ENCODE measurements at regions not wholly inside any gene's neighbourhood (a gene's known extent, or its start where the extent isn't known, plus 50 kb on each side); places are given as distances from the start of the nearest gene placed in this dataset.

DNA sequence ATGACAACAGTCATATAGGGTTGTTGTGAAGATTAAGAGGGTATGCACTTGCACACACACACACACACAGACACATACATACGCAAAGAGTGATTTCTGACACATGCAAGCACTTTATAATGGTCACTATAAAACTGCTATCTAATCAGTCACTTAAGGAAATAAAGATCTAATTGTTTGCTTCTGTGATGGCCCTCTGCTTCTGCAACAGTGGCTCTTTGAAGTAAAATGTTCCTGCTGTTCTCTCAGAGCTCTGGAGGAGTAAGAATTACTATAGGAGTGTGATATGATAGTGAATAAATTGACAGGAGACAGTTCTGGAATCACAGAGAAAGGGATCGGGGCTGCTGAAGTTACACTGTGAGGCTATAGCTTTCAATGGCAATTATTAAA is 494.5 kb upstream of the B3GALT2 start:
- Histone ChIP-seq H3K27ac (ENCODE audit: low read depth, low read length, poor library complexity, severe bottlenecking) (no peak overlapping the region), H3K36me3 (ENCODE audit: insufficient read depth, low read length) (no peaks in the 10 kb centered on the region), H3K4me2 (ENCODE audit: low read length) (no peak overlapping the region), H3K4me3 (ENCODE audit: low read depth, low read length, poor library complexity, severe bottlenecking) (no peak overlapping the region), H3K79me2 (ENCODE audit: insufficient read depth, low read depth, low read length) (no peaks in the 10 kb centered on the region), H4K20me1 (ENCODE audit: insufficient read depth, low read length) (no peaks in the 10 kb centered on the region), H3K9me3 (ENCODE audit: low read length) (no peaks in the 10 kb centered on the region), H2AFZ (ENCODE audit: low read length) (no peak overlapping the region), H3K4me1 (ENCODE audit: insufficient read depth, low read length, poor library complexity, severe bottlenecking) (no peaks in the 10 kb centered on the region), H3K9me2 (ENCODE audit: insufficient read depth, low read length) (no peaks in the 10 kb centered on the region)
- TF ChIP-seq, protein P1, sequence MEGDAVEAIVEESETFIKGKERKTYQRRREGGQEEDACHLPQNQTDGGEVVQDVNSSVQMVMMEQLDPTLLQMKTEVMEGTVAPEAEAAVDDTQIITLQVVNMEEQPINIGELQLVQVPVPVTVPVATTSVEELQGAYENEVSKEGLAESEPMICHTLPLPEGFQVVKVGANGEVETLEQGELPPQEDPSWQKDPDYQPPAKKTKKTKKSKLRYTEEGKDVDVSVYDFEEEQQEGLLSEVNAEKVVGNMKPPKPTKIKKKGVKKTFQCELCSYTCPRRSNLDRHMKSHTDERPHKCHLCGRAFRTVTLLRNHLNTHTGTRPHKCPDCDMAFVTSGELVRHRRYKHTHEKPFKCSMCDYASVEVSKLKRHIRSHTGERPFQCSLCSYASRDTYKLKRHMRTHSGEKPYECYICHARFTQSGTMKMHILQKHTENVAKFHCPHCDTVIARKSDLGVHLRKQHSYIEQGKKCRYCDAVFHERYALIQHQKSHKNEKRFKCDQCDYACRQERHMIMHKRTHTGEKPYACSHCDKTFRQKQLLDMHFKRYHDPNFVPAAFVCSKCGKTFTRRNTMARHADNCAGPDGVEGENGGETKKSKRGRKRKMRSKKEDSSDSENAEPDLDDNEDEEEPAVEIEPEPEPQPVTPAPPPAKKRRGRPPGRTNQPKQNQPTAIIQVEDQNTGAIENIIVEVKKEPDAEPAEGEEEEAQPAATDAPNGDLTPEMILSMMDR (conservative IDR thresholded peaks at IDR 0.05; ENCODE audit: low read length): no peak
- CTCF ChIA-PET (ENCODE audit: unreplicated experiment): no interaction called here
- intact Hi-C loops (cut with micrococcal nuclease; ENCODE audit: unreplicated experiment): no loop called here
- BruUV-seq (replicated peaks): no TSS peak
- POLR2A ChIA-PET: interaction anchor here (0.7 to 1.0 kb wide), 2 partner anchors 14 to 59 kb away, joined by 3 read pairs; no protein-coding TSS in a partner anchor
- DNase-seq (ENCODE audit: low spot score): no peak

DNA sequence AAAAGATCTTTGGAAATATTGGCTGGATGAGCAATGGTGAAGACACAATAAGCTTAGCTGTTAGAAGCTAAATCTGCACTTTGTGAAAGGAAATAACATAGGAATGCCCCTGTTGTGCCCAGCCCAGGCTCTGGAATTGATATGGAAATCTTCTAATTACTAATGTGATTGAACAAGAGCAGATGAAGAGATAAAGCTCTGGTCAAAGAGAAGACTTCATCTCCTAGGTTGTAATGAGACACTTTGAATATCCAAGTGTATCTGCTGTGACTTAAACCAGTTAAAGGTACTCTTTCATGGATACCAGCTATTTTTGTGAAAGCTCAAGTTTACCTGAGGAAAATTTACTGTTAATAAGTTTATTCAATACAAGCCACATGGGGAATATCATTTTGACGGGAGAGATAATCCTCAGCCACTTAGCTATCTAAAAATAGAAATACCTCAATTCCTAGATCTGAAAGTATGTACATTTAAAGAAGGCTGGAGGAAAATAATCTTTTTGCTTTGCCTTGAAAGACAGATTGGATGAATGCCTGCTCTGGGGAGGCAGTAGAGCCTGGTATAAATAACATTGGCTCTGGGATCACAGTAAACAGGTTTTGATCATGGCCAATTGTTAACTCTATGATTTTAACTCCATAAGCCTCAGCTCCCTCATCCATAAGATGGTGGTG is 494.0 kb upstream of the B3GALT2 start:
- no peaks in the 10 kb centered on the region for H3K4me1 ChIP-seq (ENCODE audit: insufficient read depth, low read length, poor library complexity, severe bottlenecking)
- no peaks in the 10 kb centered on the region for H3K9me2 ChIP-seq (ENCODE audit: insufficient read depth, low read length)
- H3K4me3 ChIP-seq (ENCODE audit: low read depth, low read length, poor library complexity, severe bottlenecking): no peak overlapping the region
- H3K4me2 ChIP-seq (ENCODE audit: low read length): no peak overlapping the region
- no peaks in the 10 kb centered on the region for H3K36me3 ChIP-seq (ENCODE audit: insufficient read depth, low read length)
- H4K20me1 ChIP-seq (ENCODE audit: insufficient read depth, low read length): no peaks in the 10 kb centered on the region
- H3K9me3 ChIP-seq (ENCODE audit: low read length): no peaks in the 10 kb centered on the region
- ChIA-PET POLR2A (interaction anchor here (0.6 to 1.0 kb wide), 3 partner anchors 9 to 385 kb away, joined by 3 to 4 read pairs (median 3); no protein-coding TSS in a partner anchor), CTCF (ENCODE audit: unreplicated experiment) (no interaction called here)
- BruUV-seq (replicated peaks): no TSS peak
- H3K27ac ChIP-seq (ENCODE audit: low read depth, low read length, poor library complexity, severe bottlenecking): no peak overlapping the region
- no peaks in the 10 kb centered on the region for H3K79me2 ChIP-seq (ENCODE audit: insufficient read depth, low read depth, low read length)
- TF ChIP-seq EZH2phosphoT487 (IDR thresholded peaks at IDR 0.05; ENCODE audit: borderline replicate concordance, low read depth, low read length): no peak
- TF ChIP-seq, protein P1 (conservative IDR thresholded peaks at IDR 0.05; ENCODE audit: low read length): no peak
- intact Hi-C loops (cut with micrococcal nuclease; ENCODE audit: unreplicated experiment): no loop called here
- no peak overlapping the region for H2AFZ ChIP-seq (ENCODE audit: low read length)
- DNase-seq (ENCODE audit: low spot score): no peak

DNA sequence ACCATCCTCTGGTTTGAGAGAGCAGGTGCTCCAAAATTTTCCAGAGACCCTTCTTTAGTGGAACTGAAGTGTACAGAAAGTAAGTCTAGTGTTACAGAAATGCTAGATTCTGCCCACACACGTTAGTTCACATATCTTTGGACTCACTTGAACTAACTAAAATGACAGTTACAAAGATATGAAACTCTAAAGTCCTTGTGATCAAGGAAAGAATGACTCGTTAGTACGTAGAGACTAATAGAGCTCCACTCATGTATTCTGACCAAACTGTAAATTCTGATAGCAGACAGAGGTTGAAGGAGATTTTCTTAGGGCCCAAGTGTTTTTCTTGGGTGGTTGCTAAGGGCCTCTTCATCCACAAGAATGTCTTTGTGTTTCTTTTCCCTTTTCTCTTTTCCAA is 491.5 kb upstream of the B3GALT2 start:
- POLR2A ChIA-PET: interaction anchor here (0.7 kb wide), 1 partner anchor 206 kb away, joined by 3 read pairs; no protein-coding TSS in a partner anchor
- H3K4me2 ChIP-seq (ENCODE audit: low read length): no peak overlapping the region
- CTCF ChIA-PET (ENCODE audit: unreplicated experiment): no interaction called here
- no peak overlapping the region for H3K4me3 ChIP-seq (ENCODE audit: low read depth, low read length, poor library complexity, severe bottlenecking)
- H3K27ac ChIP-seq (ENCODE audit: low read depth, low read length, poor library complexity, severe bottlenecking): no peak overlapping the region
- no TSS peak for BruUV-seq (replicated peaks)
- no peak overlapping the region for H2AFZ ChIP-seq (ENCODE audit: low read length)
- no peaks in the 10 kb centered on the region for H3K36me3 ChIP-seq (ENCODE audit: insufficient read depth, low read length)
- no peak for TF ChIP-seq EZH2phosphoT487 (IDR thresholded peaks at IDR 0.05; ENCODE audit: borderline replicate concordance, low read depth, low read length)
- TF ChIP-seq, protein P1 (conservative IDR thresholded peaks at IDR 0.05; ENCODE audit: low read length): no peak
- H4K20me1 ChIP-seq (ENCODE audit: insufficient read depth, low read length): no peaks in the 10 kb centered on the region
- intact Hi-C loops (cut with micrococcal nuclease; ENCODE audit: unreplicated experiment): no loop called here
- no peaks in the 10 kb centered on the region for H3K79me2 ChIP-seq (ENCODE audit: insufficient read depth, low read depth, low read length)
- H3K4me1 ChIP-seq (ENCODE audit: insufficient read depth, low read length, poor library complexity, severe bottlenecking): no peaks in the 10 kb centered on the region
- no peaks in the 10 kb centered on the region for H3K9me3 ChIP-seq (ENCODE audit: low read length)
- no peaks in the 10 kb centered on the region for H3K9me2 ChIP-seq (ENCODE audit: insufficient read depth, low read length)
- no peak for DNase-seq (ENCODE audit: low spot score)
